Left lung (tissue), 4 donors: ENCODE measurements at regions not wholly inside any gene's neighbourhood (a gene's known extent, or its start where the extent isn't known, plus 50 kb on each side); places are given as distances from the start of the nearest gene placed in this dataset.
"Not testable (repeated sequence)": the region's sequence is repeated elsewhere in the genome, so short reads cannot be mapped to it uniquely, and the experiment has no call there.

ENCODE experiments used
- ATAC-seq: fragments of 200-7000 bp; cut with Tn5 transposase; one replicate; pipeline ENCODE4 v1.9.1; 2020; ENCODE audit warnings: moderate library complexity
- DNase-seq, 4 donors: peaks; one replicate each; pipeline ENCODE4 v3.0.0-alpha.2; 2013 to 2020
- H3K27ac ChIP-seq, 2 donors: fragments of 200-600 bp; sonication (generic) in 1 of 2; one replicate each; pipeline versions ENCODE4 v1.5.0 to v1.8.0; 2020 to 2021
- H3K27me3 ChIP-seq, 2 donors: fragments of 200-600 bp; sonication (generic) in 1 of 2; one replicate each; pipeline versions ENCODE4 v1.5.0 to v1.8.0; 2020 to 2021
- H3K36me3 ChIP-seq, 2 donors: fragments of 200-600 bp; sonication (generic) in 1 of 2; one replicate each; pipeline versions ENCODE4 v1.5.0 to v1.8.0; 2020 to 2021
- H3K4me1 ChIP-seq, 2 donors: fragments of 200-600 bp; one replicate each; pipeline ENCODE4 v1.8.0; 2021
- H3K4me3 ChIP-seq, 2 donors: fragments of 200-600 bp; sonication (generic) in 1 of 2; one replicate each; pipeline versions ENCODE4 v1.5.0 to v1.8.0; 2020 to 2021; ENCODE audit warnings: mild to moderate bottlenecking in 1 of 2
- H3K9me3 ChIP-seq, 2 donors: fragments of 200-600 bp; sonication (generic) in 1 of 2; one replicate each; pipeline versions ENCODE4 v1.5.0 to v1.8.0; 2020 to 2021
- CTCF ChIP-seq, 2 donors: fragments of 200-600 bp; sonication (generic) in 1 of 2; IDR thresholded peaks; one replicate each; pipeline versions ENCODE4 v1.5.0 to v1.8.0; 2021; ENCODE audit warnings: antibody characterized with exemption in 2 of 2
- intact Hi-C, 2 donors: fragments of 100-400 bp; cut with DNase I; formaldehyde crosslinking; loops; one replicate each; pipeline versions ENCODE4 v1.11.2 to v1.14.2; 2022
- donor health status: DM: no; HTN: yes; CAD: no.
- donor health status: DM: no; HTN: no; CAD: no.

GRCh38 chr2:142285480-142285879, 154.7 kb upstream of the LRP1B start:
- ATAC-seq (no peak), DNase-seq (no peak)
- Histone ChIP-seq H3K27me3 (no peaks in the 10 kb centered on the region), H3K36me3 (no peaks in the 10 kb centered on the region), H3K9me3 (no peaks in the 10 kb centered on the region), H3K4me1 (no peaks in the 10 kb centered on the region), H3K27ac (no peak overlapping the region), H3K4me3 (no peak overlapping the region)
- TF ChIP-seq CTCF (IDR thresholded peaks at IDR 0.05): no peak
- intact Hi-C loops: no loop called here

- H3K27me3 ChIP-seq, ATAC-seq, H3K36me3 ChIP-seq, H3K4me1 ChIP-seq, H3K4me3 ChIP-seq, DNase-seq, H3K9me3 ChIP-seq, intact Hi-C loops, H3K27ac ChIP-seq: not testable (repeated sequence)
Observed at GRCh38 chr2:142284336-142284735, 153.5 kb upstream of the LRP1B start.

- no peak for TF ChIP-seq CTCF (IDR thresholded peaks at IDR 0.05)
- no peak for ATAC-seq
Observed at GRCh38 chr2:142280831-142281230, 150.0 kb upstream of the LRP1B start.

GRCh38 chr2:142270990-142271389, 140.2 kb upstream of the LRP1B start:
- no peak overlapping the region for H3K4me3 ChIP-seq
- no peak for ATAC-seq

More at GRCh38 chr2:142280831-142281230, 150.0 kb upstream of the LRP1B start:
- Histone ChIP-seq H3K4me3 (no peak overlapping the region), H3K9me3 (peaks cover 0 to 10% of the 10 kb centered on the region in 2 donors), H3K27ac (no peak overlapping the region), H3K36me3 (no peaks in the 10 kb centered on the region), H3K27me3 (no peaks in the 10 kb centered on the region), H3K4me1 (no peaks in the 10 kb centered on the region)
- DNase-seq: no peak
- intact Hi-C loops: no loop called here

GRCh38 chr2:142270291-142270690, 139.5 kb upstream of the LRP1B start:
- no peak for TF ChIP-seq CTCF (IDR thresholded peaks at IDR 0.05)
- intact Hi-C loops: no loop called here
- Histone ChIP-seq H3K27me3 (no peaks in the 10 kb centered on the region), H3K4me1 (no peaks in the 10 kb centered on the region), H3K27ac (no peak overlapping the region), H3K9me3 (no peaks in the 10 kb centered on the region), H3K4me3 (no peak overlapping the region), H3K36me3 (no peaks in the 10 kb centered on the region)
- no peak for DNase-seq
- ATAC-seq: no peak

More at GRCh38 chr2:142270990-142271389, 140.2 kb upstream of the LRP1B start:
- Histone ChIP-seq H3K4me1 (no peaks in the 10 kb centered on the region), H3K36me3 (no peaks in the 10 kb centered on the region), H3K27me3 (no peaks in the 10 kb centered on the region), H3K9me3 (no peaks in the 10 kb centered on the region), H3K27ac (no peak overlapping the region)
- TF ChIP-seq CTCF (IDR thresholded peaks at IDR 0.05): no peak
- intact Hi-C loops: no loop called here
- no peak for DNase-seq

- no peak for ATAC-seq
- DNase-seq: no peak
- Histone ChIP-seq H3K4me3 (no peak overlapping the region), H3K27ac (no peak overlapping the region), H3K36me3 (no peaks in the 10 kb centered on the region), H3K27me3 (no peaks in the 10 kb centered on the region), H3K9me3 (peaks cover 0 to 12% of the 10 kb centered on the region in 2 donors), H3K4me1 (no peaks in the 10 kb centered on the region)
- TF ChIP-seq CTCF (IDR thresholded peaks at IDR 0.05): no peak
- intact Hi-C loops: no loop called here
Observed at GRCh38 chr2:142259356-142259755, 128.5 kb upstream of the LRP1B start.
